ENCODE measurements at regions not wholly inside any gene's neighbourhood (a gene's known extent, or its start where the extent isn't known, plus 50 kb on each side); places are given as distances from the start of the nearest gene placed in this dataset.

- DNase-seq (ENCODE audit: low read depth) = no peak
Measured at GRCh38 chr1:184322253-184322652, 64.6 kb upstream of the C1orf21 start.

- DNase-seq (ENCODE audit: low read depth) = no peak
Measured at GRCh38 chr1:184324972-184325371, 61.9 kb upstream of the C1orf21 start.

GRCh38 chr1:184326278-184326677, 60.6 kb upstream of the C1orf21 start:
- DNase-seq (ENCODE audit: low read depth) = no peak

- no peak for DNase-seq (ENCODE audit: low read depth)
Measured at GRCh38 chr1:184329245-184329953, 57.4 kb upstream of the C1orf21 start.

- DNase-seq (ENCODE audit: low read depth) = no peak
Measured at GRCh38 chr1:184329962-184330868, 56.6 kb upstream of the C1orf21 start.

- no peak for DNase-seq (ENCODE audit: low read depth)
Measured at GRCh38 chr1:184330875-184331274, 56.0 kb upstream of the C1orf21 start.

Data from stimulated activated CD8-positive, alpha-beta memory T cell treated with anti-CD3 and anti-CD28 coated beads, Interleukin-15, amount 100 ng/mL, for 1 hour (primary cell).